ENCODE measurements at regions not wholly inside any gene's neighbourhood (a gene's known extent, or its start where the extent isn't known, plus 50 kb on each side); places are given as distances from the start of the nearest gene placed in this dataset.

DNA sequence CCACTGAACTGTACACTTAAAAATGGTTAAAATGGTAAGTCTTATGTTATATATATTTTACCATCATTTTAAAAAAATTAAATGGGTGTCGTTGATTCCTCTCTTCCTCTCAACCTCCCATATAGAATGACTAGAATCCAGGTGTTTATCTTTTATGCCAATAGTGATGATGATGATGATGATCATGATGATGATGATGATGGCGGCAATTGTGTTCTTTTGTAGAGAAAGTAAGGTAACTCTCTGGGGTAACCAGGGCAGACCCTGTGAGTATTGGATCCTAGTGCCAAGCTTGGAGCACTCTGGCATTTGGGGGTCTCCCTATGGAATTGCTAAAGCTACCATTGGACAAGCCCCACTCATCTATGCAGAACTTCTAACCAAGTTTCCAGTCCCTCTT is 113.6 kb downstream of the GLI2 start:
- H3K9me3 Mint-ChIP-seq (ENCODE audit: unreplicated experiment), result peaks cover 5% of the 10 kb centered on the region
- H3K4me2 ChIP-seq (ENCODE audit: low read length), result no peak overlapping the region
- H3K36me3 Mint-ChIP-seq (ENCODE audit: low read depth, unreplicated experiment), result peaks cover 23% of the 10 kb centered on the region
- no peak overlapping the region for H3K9ac ChIP-seq (ENCODE audit: low read length)
- H3K4me3 Mint-ChIP-seq (ENCODE audit: unreplicated experiment), result no peak overlapping the region
- no peaks in the 10 kb centered on the region for H3K9me3 ChIP-seq (ENCODE audit: insufficient read depth, low read depth, low read length)
- H3K27ac Mint-ChIP-seq (ENCODE audit: unreplicated experiment), result no peak overlapping the region
- FAIRE-seq (no peak), DNase-seq (ENCODE audit: low read depth) (no peak)
- no peak overlapping the region for H3K27ac ChIP-seq (ENCODE audit: low read depth, low read length)
- H3K4me3 ChIP-seq (ENCODE audit: insufficient read depth, low read depth, low read length), result no peak overlapping the region
- no peaks in the 10 kb centered on the region for H3K27me3 ChIP-seq (ENCODE audit: insufficient read depth, low read length)
- H3K36me3 ChIP-seq (ENCODE audit: insufficient read depth, low read length), result no peaks in the 10 kb centered on the region
- H3K4me1 Mint-ChIP-seq (ENCODE audit: low read depth, unreplicated experiment), result peaks cover 19% of the 10 kb centered on the region
- H3K27me3 Mint-ChIP-seq (ENCODE audit: low read depth, unreplicated experiment), result no peaks in the 10 kb centered on the region
- peaks cover 46% of the 10 kb centered on the region for H3K79me2 ChIP-seq (ENCODE audit: insufficient read depth, low read length)
- TF ChIP-seq EZH2 (IDR thresholded peaks at IDR 0.05; ENCODE audit: insufficient read depth, low read length), result no peak
- TF ChIP-seq, protein P1, sequence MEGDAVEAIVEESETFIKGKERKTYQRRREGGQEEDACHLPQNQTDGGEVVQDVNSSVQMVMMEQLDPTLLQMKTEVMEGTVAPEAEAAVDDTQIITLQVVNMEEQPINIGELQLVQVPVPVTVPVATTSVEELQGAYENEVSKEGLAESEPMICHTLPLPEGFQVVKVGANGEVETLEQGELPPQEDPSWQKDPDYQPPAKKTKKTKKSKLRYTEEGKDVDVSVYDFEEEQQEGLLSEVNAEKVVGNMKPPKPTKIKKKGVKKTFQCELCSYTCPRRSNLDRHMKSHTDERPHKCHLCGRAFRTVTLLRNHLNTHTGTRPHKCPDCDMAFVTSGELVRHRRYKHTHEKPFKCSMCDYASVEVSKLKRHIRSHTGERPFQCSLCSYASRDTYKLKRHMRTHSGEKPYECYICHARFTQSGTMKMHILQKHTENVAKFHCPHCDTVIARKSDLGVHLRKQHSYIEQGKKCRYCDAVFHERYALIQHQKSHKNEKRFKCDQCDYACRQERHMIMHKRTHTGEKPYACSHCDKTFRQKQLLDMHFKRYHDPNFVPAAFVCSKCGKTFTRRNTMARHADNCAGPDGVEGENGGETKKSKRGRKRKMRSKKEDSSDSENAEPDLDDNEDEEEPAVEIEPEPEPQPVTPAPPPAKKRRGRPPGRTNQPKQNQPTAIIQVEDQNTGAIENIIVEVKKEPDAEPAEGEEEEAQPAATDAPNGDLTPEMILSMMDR (IDR thresholded peaks at IDR 0.05; ENCODE audit: insufficient read depth, low read depth, low read length), result no peak
- peaks cover 89% of the 10 kb centered on the region for H4K20me1 ChIP-seq (ENCODE audit: insufficient read depth, low read length)
- H2AFZ ChIP-seq (ENCODE audit: low read depth, low read length), result no peak overlapping the region
- H3K4me1 ChIP-seq (ENCODE audit: insufficient read depth, low read length), result peaks cover 8% of the 10 kb centered on the region

DNA sequence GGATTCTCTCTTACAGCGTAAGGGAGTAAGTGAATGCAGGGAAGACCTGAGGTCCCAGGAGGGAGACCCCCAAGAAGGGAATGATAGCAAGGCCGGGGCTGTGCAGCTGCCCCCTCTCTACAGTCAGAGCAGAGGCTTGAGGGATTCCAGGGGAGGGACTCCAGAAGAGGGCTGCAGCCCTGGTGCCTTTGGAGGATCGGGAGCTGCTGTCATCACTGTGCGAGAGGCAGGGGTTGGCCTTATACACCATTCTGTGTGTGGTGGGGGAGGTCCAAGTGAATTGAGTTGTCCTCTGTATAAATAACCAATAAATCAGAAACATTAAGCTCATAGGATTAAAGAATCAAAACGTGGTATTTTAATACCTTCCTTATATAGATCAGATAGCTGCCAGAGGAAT is 114.9 kb downstream of the GLI2 start:
- peaks cover 88% of the 10 kb centered on the region for H4K20me1 ChIP-seq (ENCODE audit: insufficient read depth, low read length)
- Mint-ChIP-seq H3K4me3 (ENCODE audit: unreplicated experiment) (no peak overlapping the region), H3K27me3 (ENCODE audit: low read depth, unreplicated experiment) (no peaks in the 10 kb centered on the region), H3K9me3 (ENCODE audit: unreplicated experiment) (peaks cover 5% of the 10 kb centered on the region), H3K4me1 (ENCODE audit: low read depth, unreplicated experiment) (peaks cover 23% of the 10 kb centered on the region), H3K27ac (ENCODE audit: unreplicated experiment) (no peak overlapping the region), H3K36me3 (ENCODE audit: low read depth, unreplicated experiment) (peaks cover 23% of the 10 kb centered on the region)
- TF ChIP-seq EZH2 (IDR thresholded peaks at IDR 0.05; ENCODE audit: insufficient read depth, low read length), result no peak
- TF ChIP-seq, protein P1 (IDR thresholded peaks at IDR 0.05; ENCODE audit: insufficient read depth, low read depth, low read length), result no peak
- no peak overlapping the region for H3K9ac ChIP-seq (ENCODE audit: low read length)
- no peaks in the 10 kb centered on the region for H3K27me3 ChIP-seq (ENCODE audit: insufficient read depth, low read length)
- DNase-seq (ENCODE audit: low read depth) (no peak), FAIRE-seq (no peak)
- H3K36me3 ChIP-seq (ENCODE audit: insufficient read depth, low read length), result no peaks in the 10 kb centered on the region
- peaks cover 8% of the 10 kb centered on the region for H3K4me1 ChIP-seq (ENCODE audit: insufficient read depth, low read length)
- no peaks in the 10 kb centered on the region for H3K9me3 ChIP-seq (ENCODE audit: insufficient read depth, low read depth, low read length)
- H2AFZ ChIP-seq (ENCODE audit: low read depth, low read length), result no peak overlapping the region
- no peak overlapping the region for H3K4me3 ChIP-seq (ENCODE audit: insufficient read depth, low read depth, low read length)
- H3K27ac ChIP-seq (ENCODE audit: low read depth, low read length), result no peak overlapping the region
- peaks cover 42% of the 10 kb centered on the region for H3K79me2 ChIP-seq (ENCODE audit: insufficient read depth, low read length)
- H3K4me2 ChIP-seq (ENCODE audit: low read length), result no peak overlapping the region

DNA sequence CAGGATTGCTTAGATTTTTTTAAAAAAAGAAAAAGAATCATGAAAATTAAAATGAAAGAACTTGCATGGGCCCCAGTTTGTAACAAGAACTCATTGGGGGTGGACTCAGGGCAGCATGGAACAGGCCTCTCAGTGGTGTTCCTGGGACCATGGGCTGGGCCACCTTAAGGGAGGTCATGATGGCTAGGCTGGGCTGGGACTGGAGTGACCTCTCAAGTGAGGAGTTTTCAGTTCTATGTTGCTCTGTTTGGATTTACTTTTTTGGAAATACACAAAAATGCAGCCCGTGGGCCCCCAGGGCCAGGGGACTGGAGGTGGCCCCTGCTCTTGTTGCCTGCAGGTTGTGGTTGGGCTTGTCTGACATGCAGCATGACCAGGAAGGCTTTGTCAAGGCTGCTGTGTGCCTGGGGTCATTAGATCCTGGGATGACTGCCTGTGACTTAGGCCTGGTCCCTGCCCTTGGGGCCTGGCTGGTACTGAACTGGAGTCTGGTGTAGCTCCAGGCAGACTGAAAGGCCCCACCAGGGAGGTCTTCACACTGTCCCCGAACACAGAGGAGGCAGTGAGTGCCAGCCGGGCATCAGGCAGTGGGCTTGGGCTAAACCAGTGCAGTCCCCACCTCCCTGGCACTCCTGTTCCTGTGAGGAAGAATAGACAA is 115.6 kb downstream of the GLI2 start:
- no peaks in the 10 kb centered on the region for H3K27me3 Mint-ChIP-seq (ENCODE audit: low read depth, unreplicated experiment)
- Histone ChIP-seq H3K27ac (ENCODE audit: low read depth, low read length) (no peak overlapping the region), H3K36me3 (ENCODE audit: insufficient read depth, low read length) (no peaks in the 10 kb centered on the region), H4K20me1 (ENCODE audit: insufficient read depth, low read length) (peaks cover 88% of the 10 kb centered on the region), H3K9ac (ENCODE audit: low read length) (no peak overlapping the region), H3K4me3 (ENCODE audit: insufficient read depth, low read depth, low read length) (no peak overlapping the region), H3K4me1 (ENCODE audit: insufficient read depth, low read length) (peaks cover 8% of the 10 kb centered on the region), H3K27me3 (ENCODE audit: insufficient read depth, low read length) (no peaks in the 10 kb centered on the region), H3K9me3 (ENCODE audit: insufficient read depth, low read depth, low read length) (no peaks in the 10 kb centered on the region), H3K79me2 (ENCODE audit: insufficient read depth, low read length) (peaks cover 40% of the 10 kb centered on the region), H2AFZ (ENCODE audit: low read depth, low read length) (no peak overlapping the region), H3K4me2 (ENCODE audit: low read length) (no peak overlapping the region)
- H3K27ac Mint-ChIP-seq (ENCODE audit: unreplicated experiment), result no peak overlapping the region
- H3K4me1 Mint-ChIP-seq (ENCODE audit: low read depth, unreplicated experiment), result peaks cover 23% of the 10 kb centered on the region
- no peak for TF ChIP-seq EZH2 (IDR thresholded peaks at IDR 0.05; ENCODE audit: insufficient read depth, low read length)
- TF ChIP-seq, protein P1 (IDR thresholded peaks at IDR 0.05; ENCODE audit: insufficient read depth, low read depth, low read length), result no peak
- H3K4me3 Mint-ChIP-seq (ENCODE audit: unreplicated experiment), result no peak overlapping the region
- FAIRE-seq, result no peak
- H3K9me3 Mint-ChIP-seq (ENCODE audit: unreplicated experiment), result peaks cover 5% of the 10 kb centered on the region
- DNase-seq (ENCODE audit: low read depth), result no peak
- peaks cover 23% of the 10 kb centered on the region for H3K36me3 Mint-ChIP-seq (ENCODE audit: low read depth, unreplicated experiment)
